A549 (cell line): ENCODE measurements at regions not wholly inside any gene's neighbourhood (a gene's known extent, or its start where the extent isn't known, plus 50 kb on each side); places are given as distances from the start of the nearest gene placed in this dataset.

Experiments used
- ATAC-seq, 2 experiments: fragments of 200-7000 bp in 1 of 2; fragments of >200 bp in 1 of 2; cut with Nextera tagmentation in 1 of 2; cut with Tn5 transposase in 1 of 2; 3 replicates each; pipeline versions ENCODE4 v1.8.0 to v1.9.1; 2018 to 2020; ENCODE audit warnings: mild to moderate bottlenecking in 1 of 2, moderate library complexity in 1 of 2
- CTCF ChIA-PET: fragments of 300-600 bp; sonication (Branson Sonifier 250); formaldehyde crosslinking; extraction: SDS; loops from one replicate; lab custom pipeline; 2021; ENCODE audit warnings: antibody characterized with exemption, inconsistent platforms; lab: Yijun Ruan, JAX
- POLR2A ChIA-PET: fragments of 350-600 bp; formaldehyde crosslinking; extraction: SDS; loops from one replicate; lab custom pipeline; 2021; ENCODE audit warnings: antibody characterized with exemption, inconsistent platforms; lab: Yijun Ruan, JAX
- DNase-seq, 2 experiments: peaks; one replicate each; pipeline versions ENCODE4 v3.0.0 to v3.0.0-alpha.2; 2011 to 2016; ENCODE audit warnings: low read depth in 1 of 2, low spot score in 1 of 2
- FAIRE-seq: peaks from 2 replicates; lab custom pipeline; 2011; peaks lifted over from hg19 to GRCh38; lab: Jason Lieb, UNC
- H3K27ac ChIP-seq, 2 experiments: fragments of >200 bp; sonication (Bioruptor Twin); formaldehyde crosslinking; 3 replicates each; pipeline ENCODE4 v1.5.1; 2016 to 2017
- H3K4me1 ChIP-seq: fragments of >200 bp; sonication (Bioruptor Twin); formaldehyde crosslinking; 3 replicates; pipeline ENCODE4 v1.6.1; 2016
- H3K4me2 ChIP-seq: fragments of >200 bp; sonication (Bioruptor Twin); formaldehyde crosslinking; 3 replicates; pipeline ENCODE4 v1.6.1; 2016
- H3K4me3 ChIP-seq: fragments of >200 bp; sonication (Bioruptor Twin); formaldehyde crosslinking; 3 replicates; pipeline ENCODE4 v1.5.1; 2016
- H3K9me3 ChIP-seq: fragments of >200 bp; sonication (Bioruptor Twin); formaldehyde crosslinking; 3 replicates; pipeline ENCODE4 v1.6.1; 2016
- ATOH8 ChIP-seq: fragments of 250-450 bp; sonication (Bioruptor Pico); IDR thresholded peaks from 2 replicates; pipeline ENCODE4 v1.5.0; 2020; ENCODE audit warnings: low read depth, mild to moderate bottlenecking, moderate library complexity
- BHLHE40 ChIP-seq: IDR thresholded peaks from 2 replicates; pipeline ENCODE4 v1.6.1; 2012; ENCODE audit warnings: low read depth, low read length, inconsistent platforms
- CBX2 ChIP-seq: fragments of 200-600 bp; sonication (generic); IDR thresholded peaks from 2 replicates; pipeline ENCODE4 v1.6.1; 2016; ENCODE audit warnings: low read depth, mild to moderate bottlenecking, borderline replicate concordance
- CBX8 ChIP-seq: fragments of 200-600 bp; sonication (generic); IDR thresholded peaks from 2 replicates; pipeline ENCODE4 v1.6.1; 2016
- CEBPB ChIP-seq, 2 experiments: fragments of >200 bp in 1 of 2; sonication (Bioruptor Twin) in 1 of 2; formaldehyde crosslinking in 1 of 2; IDR thresholded peaks; 2 replicates each; pipeline ENCODE4 v1.6.1; 2012 to 2016
- CHD2 ChIP-seq: fragments of 150-350 bp; IDR thresholded peaks from 2 replicates; pipeline ENCODE4 v1.6.1; 2014; ENCODE audit warnings: low read length; ENCODE audit not compliant: partially characterized antibody
- ELK1 ChIP-seq: fragments of 150-350 bp; IDR thresholded peaks from 2 replicates; pipeline ENCODE4 v1.6.1; 2014; ENCODE audit warnings: low read depth, mild to moderate bottlenecking, low read length
- EP300 ChIP-seq, 2 experiments: fragments of >200 bp; sonication (Bioruptor Twin); formaldehyde crosslinking; IDR thresholded peaks; 2 replicates in 1 of 2; 3 replicates in 1 of 2; pipeline ENCODE4 v1.6.1; 2016 to 2017
- HEYL ChIP-seq: fragments of 250-450 bp; sonication (Bioruptor Pico); IDR thresholded peaks from 2 replicates; pipeline ENCODE4 v1.8.0; 2021; ENCODE audit warnings: mild to moderate bottlenecking, moderate library complexity
- HOXA7 ChIP-seq: fragments of 250-450 bp; sonication (Bioruptor Pico); IDR thresholded peaks from 2 replicates; pipeline ENCODE4 v1.5.0; 2020; ENCODE audit warnings: mild to moderate bottlenecking, moderate library complexity
- HOXB13 ChIP-seq: fragments of 250-450 bp; sonication (Bioruptor Pico); IDR thresholded peaks from 2 replicates; pipeline ENCODE4 v1.5.0; 2020; ENCODE audit warnings: low read depth, mild to moderate bottlenecking, moderate library complexity
- HOXB5 ChIP-seq: fragments of 250-450 bp; sonication (Bioruptor Pico); IDR thresholded peaks from 2 replicates; pipeline ENCODE4 v1.5.0; 2020; ENCODE audit warnings: mild to moderate bottlenecking, moderate library complexity
- JUNB ChIP-seq: fragments of >200 bp; sonication (Bioruptor Twin); formaldehyde crosslinking; IDR thresholded peaks from 2 replicates; pipeline ENCODE4 v1.6.1; 2016
- MAX ChIP-seq: IDR thresholded peaks from 2 replicates; pipeline ENCODE4 v1.6.1; 2012
- MYC ChIP-seq: IDR thresholded peaks from 2 replicates; pipeline ENCODE4 v1.6.1; 2012; ENCODE audit warnings: mild to moderate bottlenecking, inconsistent platforms, low read length, improper control_type of control experiment, borderline replicate concordance
- NFE2L2 ChIP-seq: fragments of 150-350 bp; conservative IDR thresholded peaks from 2 replicates; pipeline ENCODE4 v1.6.1; 2014; ENCODE audit warnings: low read length
- NPAS2 ChIP-seq: fragments of 250-450 bp; sonication (Bioruptor Pico); IDR thresholded peaks from 2 replicates; pipeline ENCODE4 v1.8.0; 2022; ENCODE audit warnings: mild to moderate bottlenecking, moderate library complexity, borderline replicate concordance
- NR3C1 ChIP-seq: fragments of >200 bp; sonication (Bioruptor Twin); formaldehyde crosslinking; IDR thresholded peaks from 3 replicates; pipeline ENCODE4 v1.6.1; 2017
- PHF8 ChIP-seq: fragments of 200-600 bp; sonication (generic); IDR thresholded peaks from 2 replicates; pipeline ENCODE4 v1.6.1; 2016; ENCODE audit warnings: low read depth, mild to moderate bottlenecking, antibody characterized with exemption, moderate library complexity, borderline replicate concordance
- POLR2A ChIP-seq: IDR thresholded peaks from 2 replicates; pipeline ENCODE4 v1.6.1; 2012; ENCODE audit warnings: mild to moderate bottlenecking, low read length
- POLR2AphosphoS2 ChIP-seq: conservative IDR thresholded peaks from 2 replicates; pipeline ENCODE4 v1.6.1; 2012; ENCODE audit warnings: low read length, improper control_type of control experiment, inconsistent platforms
- RAD21 ChIP-seq, 2 experiments: fragments of >200 bp in 1 of 2; sonication (Bioruptor Twin) in 1 of 2; formaldehyde crosslinking in 1 of 2; IDR thresholded peaks in 1 of 2; conservative IDR thresholded peaks in 1 of 2; 2 replicates in 1 of 2; 3 replicates in 1 of 2; pipeline ENCODE4 v1.6.1; 2012 to 2018; ENCODE audit warnings: inconsistent platforms in 1 of 2
- RARB ChIP-seq: fragments of 250-450 bp; sonication (Bioruptor Pico); IDR thresholded peaks from 2 replicates; pipeline ENCODE4 v1.8.0; 2021; ENCODE audit warnings: mild to moderate bottlenecking, moderate library complexity
- RFX5 ChIP-seq: fragments of 450-650 bp; IDR thresholded peaks from 2 replicates; pipeline ENCODE4 v1.7.1; 2014; ENCODE audit warnings: antibody characterized with exemption, mild to moderate bottlenecking, moderate library complexity
- RNF2 ChIP-seq: fragments of 200-600 bp; sonication (generic); IDR thresholded peaks from 2 replicates; pipeline ENCODE4 v1.6.1; 2016; ENCODE audit warnings: low read depth, mild to moderate bottlenecking, antibody characterized with exemption, moderate library complexity, borderline replicate concordance
- SMC3 ChIP-seq: fragments of >200 bp; sonication (Bioruptor Twin); formaldehyde crosslinking; IDR thresholded peaks from 3 replicates; pipeline ENCODE4 v1.6.1; 2018; ENCODE audit warnings: inconsistent platforms
- SREBF2 ChIP-seq: fragments of 450-650 bp; IDR thresholded peaks from 2 replicates; pipeline ENCODE4 v1.6.1; 2014; ENCODE audit warnings: mild to moderate bottlenecking, moderate library complexity
- ZFP36 ChIP-seq: fragments of 450-650 bp; IDR thresholded peaks from 2 replicates; pipeline ENCODE4 v1.6.1; 2014; ENCODE audit warnings: borderline replicate concordance; ENCODE audit not compliant: partially characterized antibody
- ZSCAN20 ChIP-seq: fragments of 250-450 bp; sonication (Bioruptor Pico); IDR thresholded peaks from 2 replicates; pipeline ENCODE4 v1.8.0; 2022; ENCODE audit warnings: mild to moderate bottlenecking, moderate library complexity
- WGBS: methylation state at CpG from one replicate; pipeline ENCODE4 v1.1.6; 2017; ENCODE audit errors: missing lambda C conversion rate; 5-methylcytosine and 5-hydroxymethylcytosine counted together
- TF ChIP-seq, protein P1 (sequence below): fragments of 450-650 bp; IDR thresholded peaks from 2 replicates; pipeline ENCODE4 v1.6.1; 2014; ENCODE audit warnings: antibody characterized with exemption
- TF ChIP-seq, protein P2 (sequence below): fragments of >200 bp; sonication (Bioruptor Twin); formaldehyde crosslinking; IDR thresholded peaks from 3 replicates; pipeline ENCODE4 v1.5.1; 2016

GRCh38 chr1:222099746-222100145 lies 357.9 kb upstream of the DUSP10 start:
- H3K9me3 ChIP-seq, result no peaks in the 10 kb centered on the region
- CTCF ChIA-PET, result no interaction called here
- H3K4me3 ChIP-seq, result no peak overlapping the region
- DNase-seq (no peak), ATAC-seq (no peak), FAIRE-seq (no peak)
- 24% methylated on average over 2 of the region's 2 CpGs for WGBS
- H3K27ac ChIP-seq, result no peak overlapping the region
- no peak overlapping the region for H3K4me2 ChIP-seq
- no peak for TF ChIP-seq RFX5
- TF ChIP-seq CEBPB (IDR thresholded peaks at IDR 0.05), result no peak
- TF ChIP-seq CBX8, result no peak
- TF ChIP-seq ATOH8 (CRISPR knock-in tag), result no peak
- TF ChIP-seq HOXB5, result no peak
- no peak for TF ChIP-seq HEYL (CRISPR knock-in tag)
- no peak for TF ChIP-seq POLR2A
- TF ChIP-seq CBX2, result no peak
- no peak for TF ChIP-seq NFE2L2
- TF ChIP-seq MYC, result no peak
- TF ChIP-seq, protein P1, sequence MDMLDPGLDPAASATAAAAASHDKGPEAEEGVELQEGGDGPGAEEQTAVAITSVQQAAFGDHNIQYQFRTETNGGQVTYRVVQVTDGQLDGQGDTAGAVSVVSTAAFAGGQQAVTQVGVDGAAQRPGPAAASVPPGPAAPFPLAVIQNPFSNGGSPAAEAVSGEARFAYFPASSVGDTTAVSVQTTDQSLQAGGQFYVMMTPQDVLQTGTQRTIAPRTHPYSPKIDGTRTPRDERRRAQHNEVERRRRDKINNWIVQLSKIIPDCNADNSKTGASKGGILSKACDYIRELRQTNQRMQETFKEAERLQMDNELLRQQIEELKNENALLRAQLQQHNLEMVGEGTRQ, result no peak
- TF ChIP-seq SMC3, result no peak
- TF ChIP-seq CHD2, result no peak
- no peak for TF ChIP-seq ZSCAN20 (CRISPR knock-in tag)
- TF ChIP-seq, protein P2, sequence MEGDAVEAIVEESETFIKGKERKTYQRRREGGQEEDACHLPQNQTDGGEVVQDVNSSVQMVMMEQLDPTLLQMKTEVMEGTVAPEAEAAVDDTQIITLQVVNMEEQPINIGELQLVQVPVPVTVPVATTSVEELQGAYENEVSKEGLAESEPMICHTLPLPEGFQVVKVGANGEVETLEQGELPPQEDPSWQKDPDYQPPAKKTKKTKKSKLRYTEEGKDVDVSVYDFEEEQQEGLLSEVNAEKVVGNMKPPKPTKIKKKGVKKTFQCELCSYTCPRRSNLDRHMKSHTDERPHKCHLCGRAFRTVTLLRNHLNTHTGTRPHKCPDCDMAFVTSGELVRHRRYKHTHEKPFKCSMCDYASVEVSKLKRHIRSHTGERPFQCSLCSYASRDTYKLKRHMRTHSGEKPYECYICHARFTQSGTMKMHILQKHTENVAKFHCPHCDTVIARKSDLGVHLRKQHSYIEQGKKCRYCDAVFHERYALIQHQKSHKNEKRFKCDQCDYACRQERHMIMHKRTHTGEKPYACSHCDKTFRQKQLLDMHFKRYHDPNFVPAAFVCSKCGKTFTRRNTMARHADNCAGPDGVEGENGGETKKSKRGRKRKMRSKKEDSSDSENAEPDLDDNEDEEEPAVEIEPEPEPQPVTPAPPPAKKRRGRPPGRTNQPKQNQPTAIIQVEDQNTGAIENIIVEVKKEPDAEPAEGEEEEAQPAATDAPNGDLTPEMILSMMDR, result no peak
- no peak for TF ChIP-seq RAD21 (conservative IDR thresholded peaks at IDR 0.05 in 1 of 2, IDR thresholded peaks at IDR 0.05 in 1 of 2)
- TF ChIP-seq HOXA7 (CRISPR knock-in tag), result no peak
- no peak for TF ChIP-seq PHF8
- TF ChIP-seq ELK1, result no peak
- no peak for TF ChIP-seq EP300 (IDR thresholded peaks at IDR 0.05)
- no peaks in the 10 kb centered on the region for H3K4me1 ChIP-seq
- POLR2A ChIA-PET, result no interaction called here

DNA sequence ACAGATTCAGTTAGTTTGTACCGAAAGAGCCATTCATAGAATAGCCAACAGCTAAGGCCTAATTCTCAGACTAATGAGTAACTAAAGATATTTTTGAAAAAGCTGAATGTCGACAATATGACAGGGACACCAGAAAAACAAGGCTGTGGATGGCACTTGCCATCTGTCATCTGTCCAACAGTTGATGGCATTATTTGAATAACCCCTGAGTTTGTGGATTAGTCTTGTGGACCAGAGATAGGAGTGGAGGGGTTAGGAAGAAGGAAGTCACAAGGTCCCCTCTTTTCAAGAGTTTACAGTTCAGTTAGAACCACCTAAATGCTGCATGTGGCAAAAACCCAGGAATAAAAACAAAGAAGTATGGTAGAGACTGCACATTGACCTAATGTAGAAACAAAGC lies 356.5 kb upstream of the DUSP10 start:
- no peak overlapping the region for H3K27ac ChIP-seq
- CTCF ChIA-PET, result no interaction called here
- TF ChIP-seq NPAS2 (CRISPR knock-in tag), result no peak
- TF ChIP-seq CEBPB (IDR thresholded peaks at IDR 0.05), result no peak
- TF ChIP-seq NR3C1, result no peak
- no peak for TF ChIP-seq CBX8
- no peak for TF ChIP-seq HOXA7 (CRISPR knock-in tag)
- no peak for TF ChIP-seq HEYL (CRISPR knock-in tag)
- no peak for TF ChIP-seq POLR2AphosphoS2
- no peak for TF ChIP-seq HOXB13 (CRISPR knock-in tag)
- no peak for TF ChIP-seq PHF8
- no peak for TF ChIP-seq RARB
- TF ChIP-seq ELK1, result no peak
- TF ChIP-seq HOXB5, result no peak
- TF ChIP-seq ZFP36, result no peak
- no peak for TF ChIP-seq MAX
- TF ChIP-seq RNF2, result no peak
- TF ChIP-seq, protein P1, result no peak
- no peak for TF ChIP-seq BHLHE40
- no peak for TF ChIP-seq JUNB
- TF ChIP-seq SREBF2, result no peak
- TF ChIP-seq, all 56 proteins: peak for 0
- H3K4me1 ChIP-seq, result no peaks in the 10 kb centered on the region
- H3K4me3 ChIP-seq, result no peak overlapping the region
- no peaks in the 10 kb centered on the region for H3K9me3 ChIP-seq
- no peak for FAIRE-seq
- WGBS, result 5% methylated on average over 2 of the region's 2 CpGs
- ATAC-seq, result no peak
- no peak overlapping the region for H3K4me2 ChIP-seq
- DNase-seq, result no peak
- POLR2A ChIA-PET, result no interaction called here
